ENCODE measurements at regions not wholly inside any gene's neighbourhood (a gene's known extent, or its start where the extent isn't known, plus 50 kb on each side); places are given as distances from the start of the nearest gene placed in this dataset.
"Not testable (repeated sequence)": the region's sequence is repeated elsewhere in the genome, so short reads cannot be mapped to it uniquely, and the experiment has no call there.

GRCh38 chr18:961644-962355 lies 57.1 kb downstream of the ADCYAP1 start:
- no peak for DNase-seq

- no peak for DNase-seq
Observed at GRCh38 chr18:963276-963675, 58.6 kb downstream of the ADCYAP1 start.

GRCh38 chr18:965921-966758 lies 61.5 kb downstream of the ADCYAP1 start:
- DNase-seq, result no peak

- DNase-seq, result no peak
Observed at GRCh38 chr18:966759-967576, 62.3 kb downstream of the ADCYAP1 start.

GRCh38 chr18:968910-969309 lies 64.2 kb downstream of the ADCYAP1 start:
- DNase-seq, result not testable (repeated sequence)

GRCh38 chr18:969311-969710 lies 64.6 kb downstream of the ADCYAP1 start:
- not testable (repeated sequence) for DNase-seq

- not testable (repeated sequence) for DNase-seq
Observed at GRCh38 chr18:974606-975005, 69.9 kb downstream of the ADCYAP1 start.

GRCh38 chr18:976393-977128 lies 71.9 kb downstream of the ADCYAP1 start:
- DNase-seq, result not testable (repeated sequence)

- not testable (repeated sequence) for DNase-seq
Observed at GRCh38 chr18:977327-977726, 72.7 kb downstream of the ADCYAP1 start.

- DNase-seq, result not testable (repeated sequence)
Observed at GRCh38 chr18:977732-978131, 73.1 kb downstream of the ADCYAP1 start.

- no peak for DNase-seq
Observed at GRCh38 chr18:980586-980985, 75.9 kb downstream of the ADCYAP1 start.

GRCh38 chr18:984004-984403 lies 79.3 kb downstream of the ADCYAP1 start:
- no peak for DNase-seq

- peak; percentile 75 for DNase-seq
Observed at GRCh38 chr18:985212-985661, 80.6 kb downstream of the ADCYAP1 start.

GRCh38 chr18:986051-986450 lies 81.4 kb downstream of the ADCYAP1 start:
- peak; percentile 34 for DNase-seq

GRCh38 chr18:986552-986951 lies 81.9 kb downstream of the ADCYAP1 start:
- DNase-seq, result no peak

- no peak for DNase-seq
Observed at GRCh38 chr18:987325-988186, 82.9 kb downstream of the ADCYAP1 start.

- no peak for DNase-seq
Observed at GRCh38 chr18:989425-989824, 84.8 kb downstream of the ADCYAP1 start.

GRCh38 chr18:990197-990596 lies 85.5 kb downstream of the ADCYAP1 start:
- DNase-seq, result no peak

GRCh38 chr18:991441-991840 lies 86.8 kb downstream of the ADCYAP1 start:
- DNase-seq, result no peak

- no peak for DNase-seq
Observed at GRCh38 chr18:993560-993959, 88.9 kb downstream of the ADCYAP1 start.

GRCh38 chr18:995629-996028 lies 91.0 kb downstream of the ADCYAP1 start:
- no peak for DNase-seq
